Brain microvascular endothelial cell (primary cell): ENCODE measurements at regions not wholly inside any gene's neighbourhood (a gene's known extent, or its start where the extent isn't known, plus 50 kb on each side); places are given as distances from the start of the nearest gene placed in this dataset.

ENCODE experiments used
- DNase-seq: peaks from one replicate; pipeline ENCODE4 v3.0.0-alpha.2; 2020
- H3K27ac ChIP-seq: fragments of 250-450 bp; sonication (Bioruptor Pico); 2 replicates; pipeline ENCODE4 v1.5.1; 2020; ENCODE audit warnings: mild to moderate bottlenecking, moderate library complexity
- H3K27me3 ChIP-seq: fragments of 250-450 bp; sonication (Bioruptor Pico); replicated peaks from 2 replicates; pipeline ENCODE4 v1.5.1; 2020; ENCODE audit warnings: mild to moderate bottlenecking
- H3K36me3 ChIP-seq: fragments of 250-450 bp; sonication (Bioruptor Pico); replicated peaks from 2 replicates; pipeline ENCODE4 v1.5.1; 2020; ENCODE audit warnings: mild to moderate bottlenecking
- H3K4me3 ChIP-seq: 2 replicates; pipeline ENCODE4 v1.5.1; 2011; ENCODE audit warnings: low read depth, mild to moderate bottlenecking, control low read depth, low read length, moderate library complexity
- CTCF ChIP-seq: IDR thresholded peaks from 2 replicates; pipeline ENCODE4 v1.5.1; 2011; ENCODE audit warnings: low read depth, mild to moderate bottlenecking, moderate library complexity, low read length, control low read depth, inconsistent platforms; ENCODE audit errors: missing control alignments
- in situ Hi-C: cut with HindIII; loops from 2 replicates; pipeline ENCODE4 v1.10.0; 2017; ENCODE audit warnings: low sequenced_read_pairs, low pct_ligation_motif_present

GRCh38 chr2:184527058-184527457, 71.3 kb upstream of the ZNF804A start:
- Histone ChIP-seq H3K36me3 (no peaks in the 10 kb centered on the region), H3K4me3 (no peak overlapping the region), H3K27ac (no peak overlapping the region), H3K27me3 (no peaks in the 10 kb centered on the region)
- TF ChIP-seq CTCF: peak; percentile 3
- DNase-seq: no peak
- in situ Hi-C loops: no loop called here

- H3K4me3 ChIP-seq: no peak overlapping the region
- H3K27ac ChIP-seq: no peak overlapping the region
- no peak for TF ChIP-seq CTCF
- no peaks in the 10 kb centered on the region for H3K36me3 ChIP-seq
- no peaks in the 10 kb centered on the region for H3K27me3 ChIP-seq
- DNase-seq: no peak
- in situ Hi-C loops: no loop called here
Measured at GRCh38 chr2:184528119-184528518, 70.2 kb upstream of the ZNF804A start.

GRCh38 chr2:184530239-184530638, 68.1 kb upstream of the ZNF804A start:
- Histone ChIP-seq H3K36me3 (no peaks in the 10 kb centered on the region), H3K27me3 (no peaks in the 10 kb centered on the region), H3K4me3 (no peak overlapping the region), H3K27ac (no peak overlapping the region)
- no peak for TF ChIP-seq CTCF
- in situ Hi-C loops: no loop called here
- DNase-seq: no peak

- no peaks in the 10 kb centered on the region for H3K27me3 ChIP-seq
- TF ChIP-seq CTCF: no peak
- in situ Hi-C loops: no loop called here
- H3K36me3 ChIP-seq: no peaks in the 10 kb centered on the region
- no peak for DNase-seq
- H3K27ac ChIP-seq: no peak overlapping the region
- no peak overlapping the region for H3K4me3 ChIP-seq
Measured at GRCh38 chr2:184530959-184531358, 67.4 kb upstream of the ZNF804A start.

- in situ Hi-C loops: no loop called here
- Histone ChIP-seq H3K4me3 (no peak overlapping the region), H3K27me3 (no peaks in the 10 kb centered on the region), H3K36me3 (no peaks in the 10 kb centered on the region), H3K27ac (no peak overlapping the region)
- TF ChIP-seq CTCF: no peak
- no peak for DNase-seq
Measured at GRCh38 chr2:184532551-184532950, 65.8 kb upstream of the ZNF804A start.

GRCh38 chr2:184534986-184535385, 63.3 kb upstream of the ZNF804A start:
- in situ Hi-C loops: no loop called here
- H3K36me3 ChIP-seq: no peaks in the 10 kb centered on the region
- no peaks in the 10 kb centered on the region for H3K27me3 ChIP-seq
- DNase-seq: no peak
- no peak for TF ChIP-seq CTCF
- H3K4me3 ChIP-seq: no peak overlapping the region
- H3K27ac ChIP-seq: no peak overlapping the region
